NCI-H345 (cell line): ENCODE measurements at regions not wholly inside any gene's neighbourhood (a gene's known extent, or its start where the extent isn't known, plus 50 kb on each side); places are given as distances from the start of the nearest gene placed in this dataset.

ENCODE experiments used
- DNase-seq: peaks from one replicate; lab custom pipeline; 2025; lab: John Stamatoyannopoulos, UW

GRCh38 chr2:147364597-147364996, 480.2 kb upstream of the ACVR2A start:
- no peak for DNase-seq

DNA sequence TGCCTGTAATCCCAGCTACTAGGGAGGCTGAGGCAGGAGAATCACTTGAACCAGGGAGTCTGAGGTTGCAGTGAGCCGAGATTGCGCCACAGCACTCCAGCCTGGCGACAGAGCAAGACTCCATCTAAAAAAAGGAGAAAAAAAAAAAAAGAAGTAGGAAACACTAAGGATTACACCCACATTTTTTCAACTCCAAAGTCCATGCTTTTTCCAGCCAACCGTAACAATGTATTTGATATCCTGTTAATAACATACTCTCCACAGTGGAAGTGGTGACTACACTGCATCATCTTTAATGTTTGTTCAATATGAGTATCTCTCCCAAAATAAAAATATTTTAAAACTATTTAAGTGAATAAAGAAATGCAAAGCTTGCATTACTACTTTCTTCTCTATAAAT, 481.6 kb upstream of the ACVR2A start:
- DNase-seq: no peak

DNA sequence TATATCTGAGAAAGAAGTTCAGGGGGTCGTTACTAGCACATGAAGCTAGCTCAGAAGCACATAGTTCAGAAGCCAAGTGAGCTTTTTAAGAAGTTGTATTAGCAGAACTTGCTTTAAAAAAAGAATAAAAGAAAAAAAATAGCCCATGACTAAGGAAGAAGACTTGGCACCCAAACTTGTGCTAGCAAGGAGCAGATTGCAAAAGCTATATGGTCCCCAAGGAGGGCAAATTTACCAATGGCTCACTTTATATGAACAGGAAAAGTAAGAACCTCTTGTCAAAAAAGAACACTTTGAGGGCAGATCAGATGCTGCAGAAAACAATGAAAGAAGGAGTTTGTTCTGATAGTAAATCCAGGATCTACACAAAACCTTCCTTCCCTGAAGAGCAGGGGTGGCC, 486.5 kb upstream of the ACVR2A start:
- DNase-seq: no peak

GRCh38 chr2:147356157-147356556, 488.7 kb upstream of the ACVR2A start:
- DNase-seq: no peak

DNA sequence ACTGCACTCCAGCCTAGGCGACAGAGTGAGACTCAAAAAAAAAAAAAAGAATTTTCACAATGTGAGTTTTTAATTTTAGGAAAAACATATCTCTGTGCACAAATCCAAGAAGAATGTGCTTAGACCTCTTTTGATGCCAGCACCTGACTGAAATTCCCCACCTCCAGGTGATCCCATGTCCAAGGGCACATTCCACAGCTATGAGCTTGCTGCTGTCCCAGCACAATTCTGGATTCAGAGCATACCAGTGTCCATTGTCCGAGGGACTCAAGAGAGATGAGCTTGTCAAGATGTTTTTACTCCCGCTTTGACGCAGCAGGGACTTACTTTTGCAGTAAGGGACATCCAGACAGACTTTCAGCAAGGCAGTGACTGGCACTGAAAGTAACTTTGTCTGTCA, 489.1 kb upstream of the ACVR2A start:
- no peak for DNase-seq

DNA sequence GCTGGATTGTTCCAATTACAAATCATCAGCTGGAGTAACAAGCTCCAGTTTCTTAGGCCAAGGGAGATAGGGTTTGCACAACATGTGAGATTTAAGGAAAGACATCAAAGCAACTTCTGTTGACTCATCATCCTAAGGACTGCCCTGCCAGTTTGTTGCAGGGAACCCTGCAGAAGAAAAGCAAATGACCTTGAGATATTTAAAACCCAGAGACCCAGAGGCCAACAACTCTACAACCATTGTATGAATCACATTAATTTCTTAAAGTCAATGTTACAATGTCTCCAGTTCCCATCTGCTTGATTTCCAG, 491.8 kb upstream of the ACVR2A start:
- no peak for DNase-seq

- peak; percentile 83 for DNase-seq
Observed at GRCh38 chr2:147352264-147353071, 492.4 kb upstream of the ACVR2A start.

- peak; percentile 30 for DNase-seq
Observed at GRCh38 chr2:147351784-147352183, 493.0 kb upstream of the ACVR2A start.

- no peak for DNase-seq
Observed at GRCh38 chr2:147348931-147349555, 495.8 kb upstream of the ACVR2A start.

DNA sequence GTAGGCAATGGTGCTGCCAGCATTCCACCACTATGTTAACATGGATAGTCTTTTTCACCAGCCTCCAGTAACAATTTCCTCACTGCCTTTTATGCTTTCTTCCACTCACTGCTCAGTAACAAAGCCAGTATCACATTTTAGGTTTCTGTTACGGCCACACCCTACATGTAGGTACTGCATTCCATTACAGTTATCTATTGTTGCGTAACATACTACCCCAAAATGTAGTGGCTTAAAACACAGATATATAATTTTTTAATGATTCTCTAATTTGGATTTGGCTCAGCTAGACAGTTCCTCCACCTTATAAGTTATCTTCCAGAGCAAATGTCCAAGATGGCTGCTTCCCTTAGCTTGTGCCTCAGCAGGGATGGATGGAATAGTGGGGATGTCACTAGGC, 498.7 kb upstream of the ACVR2A start:
- no peak for DNase-seq

DNA sequence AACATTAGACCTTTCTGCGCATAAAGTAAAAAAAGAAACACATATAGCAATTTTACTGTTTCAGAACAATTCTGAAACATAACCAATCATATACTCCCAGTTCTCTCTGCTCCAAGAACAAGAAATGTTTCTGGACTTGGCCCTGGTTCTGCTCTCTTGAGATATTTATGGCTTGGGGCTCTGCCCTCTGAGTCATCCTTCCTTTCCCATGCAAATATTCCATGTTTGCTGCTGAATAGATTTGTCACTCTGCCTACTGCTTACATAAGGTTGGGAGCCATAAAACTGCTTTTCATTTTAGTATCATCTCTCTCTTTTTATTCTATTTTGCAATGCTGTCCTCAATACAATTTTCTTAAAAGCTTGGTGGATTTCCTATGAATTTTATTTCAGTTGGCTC, 499.6 kb upstream of the ACVR2A start:
- DNase-seq: no peak

DNA sequence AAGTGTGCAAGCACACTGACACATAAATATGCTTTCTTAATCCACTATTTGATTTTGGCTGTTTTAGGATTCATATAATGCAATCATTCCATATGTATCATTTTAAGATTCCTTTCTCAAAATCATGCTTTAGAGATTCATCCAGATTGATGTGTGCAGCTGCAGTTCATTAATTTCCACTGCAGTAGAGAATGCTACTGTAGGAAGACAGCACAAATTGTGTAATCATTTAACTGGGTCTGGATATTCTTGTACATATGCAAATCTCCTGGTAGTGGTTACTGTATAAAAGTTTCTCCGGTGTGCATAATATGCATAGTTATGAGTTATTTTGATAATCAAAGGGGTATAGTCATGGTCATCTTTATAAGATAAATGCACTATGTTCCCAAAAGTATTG, 502.5 kb upstream of the ACVR2A start:
- no peak for DNase-seq

GRCh38 chr2:147331790-147332419, 512.9 kb upstream of the ACVR2A start:
- DNase-seq: peak; percentile 36

GRCh38 chr2:147330925-147331324, 513.9 kb upstream of the ACVR2A start:
- no peak for DNase-seq

- DNase-seq: no peak
Observed at GRCh38 chr2:147327613-147328012, 517.2 kb upstream of the ACVR2A start.

- no peak for DNase-seq
Observed at GRCh38 chr2:147325990-147326389, 518.8 kb upstream of the ACVR2A start.

DNA sequence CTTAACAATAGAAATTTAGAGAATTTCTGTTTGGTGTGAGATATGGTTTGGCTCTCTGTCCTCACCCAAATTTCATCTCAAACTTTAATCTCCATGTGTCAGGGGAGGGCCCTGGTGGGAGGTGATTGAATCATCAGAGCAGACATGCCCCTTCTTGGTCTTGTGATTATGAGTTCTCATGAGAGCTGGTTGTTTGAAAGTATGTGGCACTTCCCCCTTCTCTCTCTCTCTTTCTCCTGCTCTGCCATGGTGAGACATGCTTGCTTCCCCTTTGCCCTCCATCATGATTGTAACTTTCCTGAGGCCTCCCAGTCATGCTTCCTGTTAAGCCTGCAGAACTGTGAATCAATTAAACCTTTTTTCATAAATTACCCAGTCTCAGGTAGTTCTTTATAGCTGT, 524.7 kb upstream of the ACVR2A start:
- no peak for DNase-seq

- no peak for DNase-seq
Observed at GRCh38 chr2:147311058-147311430, 533.8 kb upstream of the ACVR2A start.

GRCh38 chr2:147310335-147311057, 534.3 kb upstream of the ACVR2A start:
- DNase-seq: no peak

DNA sequence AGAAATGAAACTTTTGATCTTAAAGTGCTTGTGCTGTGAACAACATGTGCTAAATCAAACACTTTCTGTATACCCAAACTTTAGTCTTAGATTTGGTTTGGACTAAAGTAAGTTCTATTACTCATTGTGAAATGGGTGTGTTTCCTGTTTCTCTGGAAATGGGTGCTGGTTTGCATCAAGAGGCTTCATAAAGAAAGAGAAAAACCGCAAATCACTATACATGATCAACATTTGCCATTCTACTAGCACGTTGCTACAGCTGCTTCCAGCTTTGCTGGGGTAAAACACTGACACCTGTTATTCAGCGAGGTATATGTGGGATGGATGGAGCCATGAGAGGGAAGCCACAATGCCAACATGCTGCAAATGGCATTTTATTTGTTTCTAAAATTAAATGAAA, 547.0 kb upstream of the ACVR2A start:
- DNase-seq: no peak

- DNase-seq: no peak
Observed at GRCh38 chr2:147294825-147295392, 549.9 kb upstream of the ACVR2A start.

GRCh38 chr2:147293991-147294824, 550.6 kb upstream of the ACVR2A start:
- DNase-seq: no peak
